SK-N-SH (cell line): ENCODE measurements at regions not wholly inside any gene's neighbourhood (a gene's known extent, or its start where the extent isn't known, plus 50 kb on each side); places are given as distances from the start of the nearest gene placed in this dataset.
A peak's percentile ranks its signal among the peaks of the same experiment; 100 is the strongest.

ENCODE experiments used
- CTCF ChIA-PET: fragments of 300-600, 350-600 bp; formaldehyde crosslinking; extraction: SDS; loops from one replicate; lab custom pipeline; 2021; lab: Yijun Ruan, JAX
- POLR2A ChIA-PET: fragments of 350-600 bp; sonication (Branson Sonifier 250); formaldehyde crosslinking; extraction: SDS; loops from one replicate; lab custom pipeline; 2020; ENCODE audit warnings: antibody characterized with exemption, inconsistent platforms; lab: Yijun Ruan, JAX
- DNase-seq: peaks from one replicate; pipeline ENCODE4 v3.0.0; 2012
- H2AFZ ChIP-seq: fragments of 200-600 bp; sonication (generic); 2 replicates; pipeline ENCODE4 v1.8.1; 2016; ENCODE audit warnings: antibody characterized with exemption, mild to moderate bottlenecking, low read depth
- H3F3A ChIP-seq: fragments of 200-600 bp; sonication (generic); replicated peaks from 2 replicates; pipeline ENCODE3; 2016; ENCODE audit warnings: antibody characterized with exemption, mild to moderate bottlenecking; ENCODE audit not compliant: insufficient read depth
- H3K27ac ChIP-seq, 2 experiments: fragments of 200-500 bp in 1 of 2; fragments of 200-600 bp in 1 of 2; sonication (Bioruptor generic) in 1 of 2; sonication (generic), shearing (Covaris generic) in 1 of 2; 2 replicates each; pipeline versions ENCODE4 v1.5.1 to v1.6.1; 2014 to 2016; ENCODE audit warnings: low read depth in 2 of 2, inconsistent platforms in 1 of 2, low read length in 1 of 2, mild to moderate bottlenecking in 1 of 2, mixed read lengths in 1 of 2
- H3K27me3 ChIP-seq: fragments of 200-600 bp; sonication (generic), shearing (Covaris generic); 2 replicates; pipeline ENCODE4 v1.6.1; 2016; ENCODE audit warnings: mixed run types; ENCODE audit not compliant: insufficient read depth
- H3K36me3 ChIP-seq, 2 experiments: fragments of 200-500 bp in 1 of 2; fragments of 200-600 bp in 1 of 2; sonication (Bioruptor generic) in 1 of 2; sonication (generic) in 1 of 2; replicated peaks in 1 of 2; 2 replicates each; pipeline versions ENCODE3 to v1.5.1; 2014 to 2016; ENCODE audit warnings: low read length in 1 of 2, mild to moderate bottlenecking in 1 of 2; ENCODE audit not compliant: insufficient read depth in 2 of 2, control insufficient read depth in 1 of 2
- H3K4me1 ChIP-seq, 2 experiments: fragments of 200-500 bp in 1 of 2; fragments of 200-600 bp in 1 of 2; sonication (Bioruptor generic) in 1 of 2; sonication (generic), shearing (Covaris generic) in 1 of 2; 2 replicates each; pipeline versions ENCODE4 v1.5.1 to v1.6.1; 2014 to 2016; ENCODE audit warnings: low read depth in 1 of 2, low read length in 1 of 2, mixed run types in 1 of 2; ENCODE audit not compliant: insufficient read depth in 2 of 2, control insufficient read depth in 1 of 2
- H3K4me2 ChIP-seq: fragments of 200-600 bp; sonication (generic), shearing (Covaris generic); 2 replicates; pipeline ENCODE4 v1.6.1; 2017; ENCODE audit warnings: mixed run types
- H3K4me3 ChIP-seq, 2 experiments: fragments of 200-500 bp in 1 of 2; fragments of 200-600 bp in 1 of 2; sonication (Bioruptor generic) in 1 of 2; sonication (generic), shearing (Covaris generic) in 1 of 2; 2 replicates each; pipeline versions ENCODE4 v1.5.1 to v1.8.1; 2014 to 2016; ENCODE audit warnings: low read depth in 2 of 2, inconsistent platforms in 1 of 2, low read length in 1 of 2, mild to moderate bottlenecking in 1 of 2, mixed read lengths in 1 of 2, moderate library complexity in 1 of 2
- H3K79me2 ChIP-seq: fragments of 200-600 bp; sonication (generic); 2 replicates; pipeline ENCODE4 v1.8.1; 2017; ENCODE audit warnings: mild to moderate bottlenecking; ENCODE audit not compliant: insufficient read depth
- H3K9ac ChIP-seq: fragments of 200-600 bp; sonication (generic); 2 replicates; pipeline ENCODE4 v1.6.1; 2017; ENCODE audit warnings: mixed run types
- H3K9me2 ChIP-seq: fragments of 200-600 bp; sonication (generic); 2 replicates; pipeline ENCODE4 v1.6.1; 2017; ENCODE audit warnings: mixed run types
- H3K9me3 ChIP-seq: fragments of 200-600 bp; sonication (generic); 2 replicates; pipeline ENCODE4 v1.6.1; 2017; ENCODE audit warnings: mixed run types, mild to moderate bottlenecking, moderate library complexity
- H4K20me1 ChIP-seq: fragments of 200-600 bp; sonication (generic); 2 replicates; pipeline ENCODE4 v1.6.1; 2017; ENCODE audit warnings: mild to moderate bottlenecking, mixed run types; ENCODE audit not compliant: insufficient read depth
- CHD2 ChIP-seq: fragments of 150-350 bp; IDR thresholded peaks from 2 replicates; pipeline ENCODE4 v1.6.1; 2018; ENCODE audit warnings: low read length; ENCODE audit not compliant: partially characterized antibody
- ELF1 ChIP-seq: IDR thresholded peaks from 2 replicates; pipeline ENCODE4 v1.4.0; 2012
- EZH2phosphoT487 ChIP-seq: fragments of 200-600 bp; sonication (generic); IDR thresholded peaks from 2 replicates; pipeline ENCODE4 v1.6.1; 2017; ENCODE audit warnings: low read depth, mixed run types, mild to moderate bottlenecking, antibody characterized with exemption, moderate library complexity, borderline replicate concordance
- JUND ChIP-seq: IDR thresholded peaks from 2 replicates; pipeline ENCODE4 v1.4.0; 2012
- MEF2A ChIP-seq: IDR thresholded peaks from 2 replicates; pipeline ENCODE4 v1.4.0; 2012; ENCODE audit warnings: low read depth, borderline replicate concordance
- MXI1 ChIP-seq: IDR thresholded peaks from 2 replicates; pipeline ENCODE4 v1.6.1; 2012; ENCODE audit warnings: mild to moderate bottlenecking, low read depth, low read length, improper control_type of control experiment
- NFIC ChIP-seq: IDR thresholded peaks from 2 replicates; pipeline ENCODE4 v1.4.0; 2012; ENCODE audit warnings: borderline replicate concordance
- NRF1 ChIP-seq: IDR thresholded peaks from 2 replicates; pipeline ENCODE4 v1.6.1; 2012; ENCODE audit warnings: low read depth, mild to moderate bottlenecking, low read length
- RCOR1 ChIP-seq: fragments of 150-350 bp; IDR thresholded peaks from 2 replicates; pipeline ENCODE4 v1.6.1; 2017; ENCODE audit warnings: antibody characterized with exemption, low read length
- RFX5 ChIP-seq: IDR thresholded peaks from 2 replicates; pipeline ENCODE4 v1.6.1; 2012; ENCODE audit warnings: mild to moderate bottlenecking, improper control_type of control experiment, low read length
- RXRA ChIP-seq: IDR thresholded peaks from 2 replicates; pipeline ENCODE4 v1.4.0; 2012; ENCODE audit warnings: low read depth, mild to moderate bottlenecking, borderline replicate concordance
- SMC3 ChIP-seq: IDR thresholded peaks from 2 replicates; pipeline ENCODE4 v1.6.1; 2012; ENCODE audit warnings: low read depth, low read length, improper control_type of control experiment
- TCF12 ChIP-seq: IDR thresholded peaks from 2 replicates; pipeline ENCODE4 v1.4.0; 2012
- WGBS: methylation state at CpG from one replicate; pipeline ENCODE4 v1.1.6; 2017; ENCODE audit warnings: low lambda C conversion rate; 5-methylcytosine and 5-hydroxymethylcytosine counted together
- TF ChIP-seq, protein P1 (sequence below): fragments of 150-350 bp; IDR thresholded peaks from 2 replicates; pipeline ENCODE4 v1.6.1; 2017; ENCODE audit warnings: antibody characterized with exemption, low read length, low read depth, borderline replicate concordance
- TF ChIP-seq, protein P2 (sequence below): IDR thresholded peaks from 2 replicates; pipeline ENCODE4; 2012
- TF ChIP-seq, protein P3 (sequence below): IDR thresholded peaks from 2 replicates; pipeline ENCODE4 v1.4.0; 2012; ENCODE audit warnings: low read depth, borderline replicate concordance
- TF ChIP-seq, protein P4 (sequence below): IDR thresholded peaks from 2 replicates; pipeline ENCODE4 v1.6.1; 2012; ENCODE audit warnings: mild to moderate bottlenecking, low read depth, low read length, moderate library complexity

DNA sequence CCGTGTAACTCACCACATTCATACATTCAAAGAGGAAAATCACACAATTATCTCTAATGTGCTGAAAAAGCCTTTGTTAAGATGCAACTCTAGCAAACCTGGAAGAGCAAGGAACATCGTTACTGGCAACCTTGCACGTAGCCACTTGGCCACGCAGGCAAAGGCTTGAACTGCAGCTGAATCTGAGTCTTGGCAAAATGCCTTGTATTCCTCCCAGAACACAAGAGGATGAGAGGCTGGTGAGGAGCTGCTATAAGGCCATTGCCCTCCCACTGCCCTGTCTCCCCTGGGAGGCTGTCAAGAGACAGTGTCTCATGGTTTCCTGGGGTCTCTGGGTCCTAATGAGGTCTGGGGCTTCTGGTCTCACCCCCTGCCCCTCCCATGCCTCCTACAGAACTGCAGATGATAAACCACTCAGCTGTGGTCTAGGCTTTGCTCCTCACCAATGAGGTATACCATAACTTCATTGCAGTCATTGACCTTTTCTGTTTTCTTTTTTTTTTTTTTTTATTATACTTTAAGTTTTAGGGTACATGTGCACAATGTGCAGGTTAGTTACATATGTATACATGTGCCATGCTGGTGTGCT, 141.4 kb downstream of the SPP2 start:
- no peaks in the 10 kb centered on the region for H3K9me3 ChIP-seq
- POLR2A ChIA-PET: no interaction called here
- H3K79me2 ChIP-seq: no peaks in the 10 kb centered on the region
- no peak overlapping the region for H3K4me3 ChIP-seq
- no peaks in the 10 kb centered on the region for H3F3A ChIP-seq
- no peaks in the 10 kb centered on the region for H3K27me3 ChIP-seq
- H3K4me2 ChIP-seq: no peak overlapping the region
- H3K9ac ChIP-seq: no peak overlapping the region
- CTCF ChIA-PET: interaction anchor here (0.7 kb wide), 1 partner anchor 33 kb away, joined by 3 read pairs; no protein-coding TSS in a partner anchor
- no peaks in the 10 kb centered on the region for H4K20me1 ChIP-seq
- H2AFZ ChIP-seq: no peak overlapping the region
- no peak for DNase-seq
- WGBS: 69% methylated on average over 4 of the region's 4 CpGs
- peaks cover 0 to 4% of the 10 kb centered on the region in 2 experiments; a peak in 1 of 4 replicates for H3K4me1 ChIP-seq
- H3K27ac ChIP-seq: no peak overlapping the region; a peak in 1 of 4 replicates
- 0 out of 2 replicates have a peak, but pooled peaks have one; percentile 11 for TF ChIP-seq NFIC
- no peak for TF ChIP-seq RXRA
- no peaks in the 10 kb centered on the region for H3K36me3 ChIP-seq
- H3K9me2 ChIP-seq: no peaks in the 10 kb centered on the region

DNA sequence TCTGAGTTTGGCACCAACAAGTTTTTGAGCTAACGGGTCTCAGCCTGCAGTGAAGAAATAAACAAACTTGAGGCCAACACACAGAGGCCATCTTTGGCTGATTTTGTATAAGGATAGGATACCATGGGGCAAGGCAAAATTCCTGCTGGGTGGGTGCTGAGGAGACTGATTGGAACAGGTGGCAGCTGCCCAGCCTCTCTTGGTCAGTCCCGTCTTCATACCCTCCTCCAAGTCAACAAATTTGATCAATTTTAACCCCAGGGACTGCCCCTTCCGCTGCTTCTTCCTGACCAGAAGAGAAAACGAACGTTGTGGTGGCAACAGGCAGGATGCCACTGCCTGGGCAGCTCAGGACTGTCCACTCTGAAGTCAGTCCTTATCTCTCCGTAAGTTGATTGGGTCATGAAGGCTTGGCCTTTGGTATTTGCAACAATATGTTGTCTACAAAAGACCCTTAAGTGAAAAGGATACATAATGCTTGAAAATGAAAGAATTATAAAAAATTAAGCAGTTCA, 139.3 kb downstream of the SPP2 start:
- WGBS: 85% methylated on average over 6 of the region's 6 CpGs
- Histone ChIP-seq H3K9ac (no peak overlapping the region), H3K9me2 (no peaks in the 10 kb centered on the region), H3K4me1 (peaks cover 0 to 4% of the 10 kb centered on the region in 2 experiments; a peak in 1 of 4 replicates), H2AFZ (0 out of 2 replicates have a peak overlapping the region, but pooled peaks have one; percentile 43), H3K27ac (no peak overlapping the region), H3K36me3 (no peaks in the 10 kb centered on the region), H3K9me3 (no peaks in the 10 kb centered on the region), H3F3A (no peaks in the 10 kb centered on the region), H3K4me3 (no peak overlapping the region), H3K79me2 (no peaks in the 10 kb centered on the region), H4K20me1 (no peaks in the 10 kb centered on the region), H3K4me2 (no peak overlapping the region), H3K27me3 (no peaks in the 10 kb centered on the region)
- ChIA-PET POLR2A (no interaction called here), CTCF (interaction anchor here (1.1 to 1.3 kb wide), 2 partner anchors 68 to 98 kb away, joined by 3 to 6 read pairs; no protein-coding TSS in a partner anchor)
- no peak for DNase-seq
- TF ChIP-seq MXI1 (no peak), SMC3 (no peak), NRF1 (no peak), TCF12 (no peak), JUND (no peak), CHD2 (no peak), RCOR1 (no peak), EZH2phosphoT487 (no peak), RFX5 (no peak), ELF1 (no peak), MEF2A (no peak), NFIC (no peak)
- TF ChIP-seq, protein P1, sequence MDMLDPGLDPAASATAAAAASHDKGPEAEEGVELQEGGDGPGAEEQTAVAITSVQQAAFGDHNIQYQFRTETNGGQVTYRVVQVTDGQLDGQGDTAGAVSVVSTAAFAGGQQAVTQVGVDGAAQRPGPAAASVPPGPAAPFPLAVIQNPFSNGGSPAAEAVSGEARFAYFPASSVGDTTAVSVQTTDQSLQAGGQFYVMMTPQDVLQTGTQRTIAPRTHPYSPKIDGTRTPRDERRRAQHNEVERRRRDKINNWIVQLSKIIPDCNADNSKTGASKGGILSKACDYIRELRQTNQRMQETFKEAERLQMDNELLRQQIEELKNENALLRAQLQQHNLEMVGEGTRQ: no peak
- TF ChIP-seq, protein P2, sequence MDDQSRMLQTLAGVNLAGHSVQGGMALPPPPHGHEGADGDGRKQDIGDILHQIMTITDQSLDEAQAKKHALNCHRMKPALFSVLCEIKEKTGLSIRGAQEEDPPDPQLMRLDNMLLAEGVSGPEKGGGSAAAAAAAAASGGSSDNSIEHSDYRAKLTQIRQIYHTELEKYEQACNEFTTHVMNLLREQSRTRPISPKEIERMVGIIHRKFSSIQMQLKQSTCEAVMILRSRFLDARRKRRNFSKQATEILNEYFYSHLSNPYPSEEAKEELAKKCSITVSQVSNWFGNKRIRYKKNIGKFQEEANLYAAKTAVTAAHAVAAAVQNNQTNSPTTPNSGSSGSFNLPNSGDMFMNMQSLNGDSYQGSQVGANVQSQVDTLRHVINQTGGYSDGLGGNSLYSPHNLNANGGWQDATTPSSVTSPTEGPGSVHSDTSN: no peak
- TF ChIP-seq, protein P3, sequence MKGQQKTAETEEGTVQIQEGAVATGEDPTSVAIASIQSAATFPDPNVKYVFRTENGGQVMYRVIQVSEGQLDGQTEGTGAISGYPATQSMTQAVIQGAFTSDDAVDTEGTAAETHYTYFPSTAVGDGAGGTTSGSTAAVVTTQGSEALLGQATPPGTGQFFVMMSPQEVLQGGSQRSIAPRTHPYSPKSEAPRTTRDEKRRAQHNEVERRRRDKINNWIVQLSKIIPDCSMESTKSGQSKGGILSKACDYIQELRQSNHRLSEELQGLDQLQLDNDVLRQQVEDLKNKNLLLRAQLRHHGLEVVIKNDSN: no peak
- TF ChIP-seq, protein P4, sequence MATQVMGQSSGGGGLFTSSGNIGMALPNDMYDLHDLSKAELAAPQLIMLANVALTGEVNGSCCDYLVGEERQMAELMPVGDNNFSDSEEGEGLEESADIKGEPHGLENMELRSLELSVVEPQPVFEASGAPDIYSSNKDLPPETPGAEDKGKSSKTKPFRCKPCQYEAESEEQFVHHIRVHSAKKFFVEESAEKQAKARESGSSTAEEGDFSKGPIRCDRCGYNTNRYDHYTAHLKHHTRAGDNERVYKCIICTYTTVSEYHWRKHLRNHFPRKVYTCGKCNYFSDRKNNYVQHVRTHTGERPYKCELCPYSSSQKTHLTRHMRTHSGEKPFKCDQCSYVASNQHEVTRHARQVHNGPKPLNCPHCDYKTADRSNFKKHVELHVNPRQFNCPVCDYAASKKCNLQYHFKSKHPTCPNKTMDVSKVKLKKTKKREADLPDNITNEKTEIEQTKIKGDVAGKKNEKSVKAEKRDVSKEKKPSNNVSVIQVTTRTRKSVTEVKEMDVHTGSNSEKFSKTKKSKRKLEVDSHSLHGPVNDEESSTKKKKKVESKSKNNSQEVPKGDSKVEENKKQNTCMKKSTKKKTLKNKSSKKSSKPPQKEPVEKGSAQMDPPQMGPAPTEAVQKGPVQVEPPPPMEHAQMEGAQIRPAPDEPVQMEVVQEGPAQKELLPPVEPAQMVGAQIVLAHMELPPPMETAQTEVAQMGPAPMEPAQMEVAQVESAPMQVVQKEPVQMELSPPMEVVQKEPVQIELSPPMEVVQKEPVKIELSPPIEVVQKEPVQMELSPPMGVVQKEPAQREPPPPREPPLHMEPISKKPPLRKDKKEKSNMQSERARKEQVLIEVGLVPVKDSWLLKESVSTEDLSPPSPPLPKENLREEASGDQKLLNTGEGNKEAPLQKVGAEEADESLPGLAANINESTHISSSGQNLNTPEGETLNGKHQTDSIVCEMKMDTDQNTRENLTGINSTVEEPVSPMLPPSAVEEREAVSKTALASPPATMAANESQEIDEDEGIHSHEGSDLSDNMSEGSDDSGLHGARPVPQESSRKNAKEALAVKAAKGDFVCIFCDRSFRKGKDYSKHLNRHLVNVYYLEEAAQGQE: no peak
